AG04450 (cell line): ENCODE measurements at regions not wholly inside any gene's neighbourhood (a gene's known extent, or its start where the extent isn't known, plus 50 kb on each side); places are given as distances from the start of the nearest gene placed in this dataset.

ENCODE experiments used
- CTCF ChIA-PET: fragments of 300-600, 350-600 bp; formaldehyde crosslinking; extraction: SDS; loops from one replicate; lab custom pipeline; 2022; ENCODE audit warnings: antibody characterized with exemption, inconsistent platforms; lab: Charles Lee
- POLR2A ChIA-PET: fragments of 350-600 bp; formaldehyde crosslinking; extraction: SDS; loops from one replicate; lab custom pipeline; 2021; ENCODE audit warnings: antibody characterized with exemption, inconsistent platforms; lab: Yijun Ruan, JAX
- DNase-seq: peaks from one replicate; pipeline ENCODE4 v3.0.0-alpha.2; 2011; ENCODE audit warnings: low read depth, low spot score
- H3K27ac ChIP-seq: one replicate; pipeline ENCODE4 v1.5.1; 2012; ENCODE audit warnings: low read depth, low read length, control low read depth
- H3K27me3 ChIP-seq: one replicate; pipeline ENCODE4 v1.6.0; 2012; ENCODE audit warnings: low read length; ENCODE audit not compliant: control insufficient read depth, insufficient read depth
- H3K4me3 ChIP-seq: 2 replicates; pipeline ENCODE4 v1.5.1; 2011; ENCODE audit warnings: mild to moderate bottlenecking, low read depth, low read length, control low read depth
- H3K9me3 ChIP-seq: 2 replicates; pipeline ENCODE4 v1.5.1; 2012; ENCODE audit warnings: low read length; ENCODE audit not compliant: control insufficient read depth, insufficient read depth
- CTCF ChIP-seq: IDR thresholded peaks from 2 replicates; pipeline ENCODE4 v1.5.1; 2011; ENCODE audit warnings: low read depth, low read length, control low read depth, inconsistent platforms

GRCh38 chr1:45258059-45258650 lies 51.8 kb upstream of the ZSWIM5 start:
- no peak for TF ChIP-seq CTCF
- CTCF ChIA-PET = interaction anchor here (1.1 kb wide), 1 partner anchor 42 kb away, joined by 3 read pairs; no protein-coding TSS in a partner anchor
- no peak overlapping the region for H3K27ac ChIP-seq
- no peaks in the 10 kb centered on the region for H3K27me3 ChIP-seq
- DNase-seq = no peak
- H3K9me3 ChIP-seq = peaks cover 17% of the 10 kb centered on the region
- H3K4me3 ChIP-seq = no peak overlapping the region
- POLR2A ChIA-PET = no interaction called here

DNA sequence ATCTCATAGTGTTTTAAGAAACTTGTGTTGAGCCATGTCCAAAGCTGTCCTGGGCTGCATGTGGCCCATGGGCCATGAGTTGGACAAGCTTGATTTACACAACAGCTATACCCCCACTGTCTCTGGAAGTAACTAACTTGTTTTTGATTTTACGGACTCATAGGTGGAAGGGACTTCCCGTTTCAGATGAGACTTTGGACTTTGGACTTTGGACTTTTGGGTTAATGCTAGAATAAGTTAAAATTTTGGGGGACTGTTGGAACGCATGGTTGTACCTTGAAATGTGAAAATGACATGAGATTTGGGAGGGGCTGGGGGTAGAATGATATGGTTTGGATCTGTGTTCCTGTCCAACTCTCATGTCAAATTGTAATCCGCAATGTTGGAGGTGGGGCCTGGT lies 52.6 kb upstream of the ZSWIM5 start:
- POLR2A ChIA-PET = no interaction called here
- TF ChIP-seq CTCF = no peak

GRCh38 chr1:45260244-45260643 lies 53.8 kb upstream of the ZSWIM5 start:
- Histone ChIP-seq H3K27me3 (no peaks in the 10 kb centered on the region), H3K27ac (no peak overlapping the region), H3K4me3 (no peak overlapping the region), H3K9me3 (peaks cover 17% of the 10 kb centered on the region)
- DNase-seq = no peak
- CTCF ChIA-PET = no interaction called here
- no peak for TF ChIP-seq CTCF
- POLR2A ChIA-PET = no interaction called here

More for the DNA sequence above, 52.6 kb upstream of the ZSWIM5 start:
- no peak for DNase-seq
- H3K9me3 ChIP-seq = peaks cover 17% of the 10 kb centered on the region
- no peak overlapping the region for H3K4me3 ChIP-seq
- H3K27me3 ChIP-seq = no peaks in the 10 kb centered on the region
- no peak overlapping the region for H3K27ac ChIP-seq
- CTCF ChIA-PET = interaction anchor here (0.7 to 1.1 kb wide), 2 partner anchors 41 to 42 kb away, joined by 3 read pairs; no protein-coding TSS in a partner anchor

DNA sequence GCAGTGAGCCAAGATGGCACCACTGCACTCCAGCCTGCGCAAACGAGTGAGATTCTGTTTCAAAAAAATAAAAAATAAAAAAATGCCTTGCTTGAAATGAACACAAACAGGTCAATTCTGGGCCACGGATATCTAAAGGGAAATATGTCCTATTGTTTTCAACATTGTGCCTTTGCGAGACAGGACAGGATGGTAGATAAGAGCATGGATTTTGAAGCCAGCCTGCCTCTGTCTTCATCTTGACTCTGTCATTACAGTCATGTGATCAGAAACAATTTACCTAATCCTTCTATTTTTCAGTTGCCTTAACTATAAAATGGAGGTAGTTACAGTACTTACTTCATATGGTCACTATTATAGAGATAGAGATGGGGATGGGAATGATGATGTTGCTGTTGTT lies 56.7 kb upstream of the ZSWIM5 start:
- Histone ChIP-seq H3K4me3 (no peak overlapping the region), H3K27ac (no peak overlapping the region), H3K9me3 (peaks cover 14% of the 10 kb centered on the region), H3K27me3 (no peaks in the 10 kb centered on the region)
- DNase-seq = no peak
- ChIA-PET CTCF (no interaction called here), POLR2A (no interaction called here)
- TF ChIP-seq CTCF = no peak

GRCh38 chr1:45265244-45265643 lies 58.8 kb upstream of the ZSWIM5 start:
- Histone ChIP-seq H3K4me3 (no peak overlapping the region), H3K27ac (no peak overlapping the region), H3K9me3 (peaks cover 8% of the 10 kb centered on the region), H3K27me3 (no peaks in the 10 kb centered on the region)
- DNase-seq = no peak
- ChIA-PET POLR2A (no interaction called here), CTCF (no interaction called here)
- no peak for TF ChIP-seq CTCF
